ENCODE measurements at regions not wholly inside any gene's neighbourhood (a gene's known extent, or its start where the extent isn't known, plus 50 kb on each side); places are given as distances from the start of the nearest gene placed in this dataset.

GRCh38 chr16:20249211-20249610 lies 78.1 kb downstream of the GP2 start:
- H3K27me3 ChIP-seq (ENCODE audit: insufficient read depth, low read depth, low read length): no peaks in the 10 kb centered on the region
- no peak overlapping the region for H2AFZ ChIP-seq (ENCODE audit: low read depth, low read length)
- no peaks in the 10 kb centered on the region for H3F3A ChIP-seq (ENCODE audit: insufficient read depth, low read length, poor library complexity, severe bottlenecking)
- no peak overlapping the region for H3K4me3 ChIP-seq (ENCODE audit: low read length)
- TF ChIP-seq TAF1 (IDR thresholded peaks at IDR 0.05; ENCODE audit: low read depth) (no peak), SMC3 (conservative IDR thresholded peaks at IDR 0.05; ENCODE audit: poor library complexity) (no peak), CTCF (IDR thresholded peaks at IDR 0.05; ENCODE audit: poor library complexity, severe bottlenecking) (no peak), MXI1 (conservative IDR thresholded peaks at IDR 0.05; ENCODE audit: poor library complexity, severe bottlenecking) (no peak), POLR2AphosphoS5 (IDR thresholded peaks at IDR 0.05) (no peak), RAD21 (conservative IDR thresholded peaks at IDR 0.05) (no peak), REST (IDR thresholded peaks at IDR 0.05; ENCODE audit: borderline replicate concordance) (no peak), EZH2 (IDR thresholded peaks at IDR 0.05; ENCODE audit: borderline replicate concordance, insufficient read depth, low read length, poor library complexity, severe bottlenecking) (no peak), EP300 (conservative IDR thresholded peaks at IDR 0.05; ENCODE audit: poor library complexity, severe bottlenecking) (no peak)
- no peak overlapping the region for H3K27ac ChIP-seq (ENCODE audit: low read length)
- H3K9me3 ChIP-seq (ENCODE audit: low read length): no peaks in the 10 kb centered on the region
- H3K79me2 ChIP-seq (replicated peaks; ENCODE audit: insufficient read depth, low read length): no peaks in the 10 kb centered on the region
- no peak overlapping the region for H3K9ac ChIP-seq (ENCODE audit: low read length)
- H3K9me2 ChIP-seq (ENCODE audit: insufficient read depth, low read length): no peaks in the 10 kb centered on the region
- H3K36me3 ChIP-seq (ENCODE audit: insufficient read depth, low read length): no peaks in the 10 kb centered on the region
- H4K20me1 ChIP-seq (ENCODE audit: insufficient read depth): no peaks in the 10 kb centered on the region
- no peak overlapping the region for H3K4me2 ChIP-seq (ENCODE audit: low read length)

- Histone ChIP-seq H3K4me2 (ENCODE audit: low read length) (no peak overlapping the region), H3K9ac (ENCODE audit: low read length) (no peak overlapping the region)
Measured at GRCh38 chr16:20247076-20247475, 80.2 kb downstream of the GP2 start.

More at GRCh38 chr16:20247076-20247475, 80.2 kb downstream of the GP2 start:
- H3K27me3 ChIP-seq (ENCODE audit: insufficient read depth, low read depth, low read length): no peaks in the 10 kb centered on the region
- H3F3A ChIP-seq (ENCODE audit: insufficient read depth, low read length, poor library complexity, severe bottlenecking): no peaks in the 10 kb centered on the region
- H4K20me1 ChIP-seq (ENCODE audit: insufficient read depth): no peaks in the 10 kb centered on the region
- no peaks in the 10 kb centered on the region for H3K79me2 ChIP-seq (replicated peaks; ENCODE audit: insufficient read depth, low read length)
- H3K4me3 ChIP-seq (ENCODE audit: low read length): no peak overlapping the region
- no peak for TF ChIP-seq MXI1 (conservative IDR thresholded peaks at IDR 0.05; ENCODE audit: poor library complexity, severe bottlenecking)
- no peak for TF ChIP-seq SMC3 (conservative IDR thresholded peaks at IDR 0.05; ENCODE audit: poor library complexity)
- TF ChIP-seq CTCF (IDR thresholded peaks at IDR 0.05; ENCODE audit: poor library complexity, severe bottlenecking): no peak
- TF ChIP-seq TAF1 (IDR thresholded peaks at IDR 0.05; ENCODE audit: low read depth): no peak
- no peak for TF ChIP-seq POLR2AphosphoS5 (IDR thresholded peaks at IDR 0.05)
- TF ChIP-seq EP300 (conservative IDR thresholded peaks at IDR 0.05; ENCODE audit: poor library complexity, severe bottlenecking): no peak
- no peak for TF ChIP-seq RAD21 (conservative IDR thresholded peaks at IDR 0.05)
- TF ChIP-seq REST (IDR thresholded peaks at IDR 0.05; ENCODE audit: borderline replicate concordance): no peak
- no peak for TF ChIP-seq EZH2 (IDR thresholded peaks at IDR 0.05; ENCODE audit: borderline replicate concordance, insufficient read depth, low read length, poor library complexity, severe bottlenecking)
- no peaks in the 10 kb centered on the region for H3K9me3 ChIP-seq (ENCODE audit: low read length)
- H3K36me3 ChIP-seq (ENCODE audit: insufficient read depth, low read length): no peaks in the 10 kb centered on the region
- no peaks in the 10 kb centered on the region for H3K9me2 ChIP-seq (ENCODE audit: insufficient read depth, low read length)
- H3K27ac ChIP-seq (ENCODE audit: low read length): no peak overlapping the region
- no peak overlapping the region for H2AFZ ChIP-seq (ENCODE audit: low read depth, low read length)

Data from neural cell (in vitro differentiated cells).